ENCODE measurements at regions not wholly inside any gene's neighbourhood (a gene's known extent, or its start where the extent isn't known, plus 50 kb on each side); places are given as distances from the start of the nearest gene placed in this dataset.

GRCh38 chr7:19269301-19269700 lies 124.1 kb upstream of the FERD3L start:
- no peaks in the 10 kb centered on the region for H3K9me3 ChIP-seq (ENCODE audit: control insufficient read depth, insufficient read depth, low read length)
- H3K9me2 ChIP-seq (replicated peaks; ENCODE audit: control insufficient read depth, low read length): no peaks in the 10 kb centered on the region
- no peak overlapping the region for H3K4me2 ChIP-seq (ENCODE audit: low read length)
- H3K36me3 ChIP-seq (ENCODE audit: control insufficient read depth, low read length): no peaks in the 10 kb centered on the region
- H3K27me3 ChIP-seq (ENCODE audit: control insufficient read depth, low read length): no peaks in the 10 kb centered on the region
- H4K20me1 ChIP-seq (ENCODE audit: control insufficient read depth, insufficient read depth, low read depth, low read length): no peaks in the 10 kb centered on the region
- H3K27ac ChIP-seq (ENCODE audit: low read depth, low read length): no peak overlapping the region
- H3F3A ChIP-seq (ENCODE audit: control insufficient read depth, insufficient read depth): no peaks in the 10 kb centered on the region
- no peaks in the 10 kb centered on the region for H3K4me1 ChIP-seq (ENCODE audit: control insufficient read depth, low read length)
- no peak overlapping the region for H3K4me3 ChIP-seq (ENCODE audit: low read length)
- H3K79me2 ChIP-seq (ENCODE audit: control insufficient read depth, low read length): no peaks in the 10 kb centered on the region
- TF ChIP-seq EZH2phosphoT487 (IDR thresholded peaks at IDR 0.05; ENCODE audit: borderline replicate concordance, low read length) (no peak), CTCF (IDR thresholded peaks at IDR 0.05; ENCODE audit: low read depth, low read length, poor library complexity, severe bottlenecking) (no peak)

- Histone ChIP-seq H3K27me3 (ENCODE audit: control insufficient read depth, low read length) (no peaks in the 10 kb centered on the region), H3K4me3 (ENCODE audit: low read length) (no peak overlapping the region)
- TF ChIP-seq CTCF (IDR thresholded peaks at IDR 0.05; ENCODE audit: low read depth, low read length, poor library complexity, severe bottlenecking) (no peak), EZH2phosphoT487 (IDR thresholded peaks at IDR 0.05; ENCODE audit: borderline replicate concordance, low read length) (no peak)
Measured at GRCh38 chr7:19268737-19269136, 123.5 kb upstream of the FERD3L start.

GRCh38 chr7:19262826-19263225 lies 117.6 kb upstream of the FERD3L start:
- Histone ChIP-seq H3K9me3 (ENCODE audit: control insufficient read depth, insufficient read depth, low read length) (no peaks in the 10 kb centered on the region), H3K27me3 (ENCODE audit: control insufficient read depth, low read length) (no peaks in the 10 kb centered on the region), H3F3A (ENCODE audit: control insufficient read depth, insufficient read depth) (no peaks in the 10 kb centered on the region), H3K4me3 (ENCODE audit: low read length) (no peak overlapping the region), H3K36me3 (ENCODE audit: control insufficient read depth, low read length) (no peaks in the 10 kb centered on the region), H3K4me1 (ENCODE audit: control insufficient read depth, low read length) (no peaks in the 10 kb centered on the region), H3K4me2 (ENCODE audit: low read length) (no peak overlapping the region), H3K79me2 (ENCODE audit: control insufficient read depth, low read length) (no peaks in the 10 kb centered on the region), H4K20me1 (ENCODE audit: control insufficient read depth, insufficient read depth, low read depth, low read length) (no peaks in the 10 kb centered on the region), H3K9me2 (replicated peaks; ENCODE audit: control insufficient read depth, low read length) (no peaks in the 10 kb centered on the region), H3K27ac (ENCODE audit: low read depth, low read length) (no peak overlapping the region)
- TF ChIP-seq EZH2phosphoT487 (IDR thresholded peaks at IDR 0.05; ENCODE audit: borderline replicate concordance, low read length) (no peak), CTCF (IDR thresholded peaks at IDR 0.05; ENCODE audit: low read depth, low read length, poor library complexity, severe bottlenecking) (no peak)

More at GRCh38 chr7:19268737-19269136, 123.5 kb upstream of the FERD3L start:
- Histone ChIP-seq H3K9me3 (ENCODE audit: control insufficient read depth, insufficient read depth, low read length) (no peaks in the 10 kb centered on the region), H3K4me2 (ENCODE audit: low read length) (no peak overlapping the region), H3K27ac (ENCODE audit: low read depth, low read length) (no peak overlapping the region), H3K79me2 (ENCODE audit: control insufficient read depth, low read length) (no peaks in the 10 kb centered on the region), H3K4me1 (ENCODE audit: control insufficient read depth, low read length) (no peaks in the 10 kb centered on the region), H3K9me2 (replicated peaks; ENCODE audit: control insufficient read depth, low read length) (no peaks in the 10 kb centered on the region), H4K20me1 (ENCODE audit: control insufficient read depth, insufficient read depth, low read depth, low read length) (no peaks in the 10 kb centered on the region), H3K36me3 (ENCODE audit: control insufficient read depth, low read length) (no peaks in the 10 kb centered on the region), H3F3A (ENCODE audit: control insufficient read depth, insufficient read depth) (no peaks in the 10 kb centered on the region)

DNA sequence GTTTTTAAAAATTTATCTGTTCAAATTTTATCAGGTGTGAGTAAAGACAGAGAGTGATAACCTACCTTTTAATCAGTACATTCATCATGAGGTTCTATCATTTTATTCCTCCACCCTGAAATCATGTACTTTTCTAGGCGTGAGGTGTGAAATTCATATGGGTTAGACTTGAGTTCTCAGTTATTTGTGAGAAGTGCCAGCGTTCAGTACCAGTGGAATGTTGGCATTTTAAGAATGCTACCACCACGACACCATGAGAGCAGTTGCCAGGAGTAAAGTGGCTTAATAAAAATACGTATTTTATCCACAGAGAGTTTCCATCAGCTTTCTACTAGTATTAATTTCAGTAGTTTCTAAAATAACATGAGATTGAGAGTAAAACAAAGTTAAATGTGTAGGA lies 104.1 kb upstream of the FERD3L start:
- Histone ChIP-seq H3K9me3 (ENCODE audit: control insufficient read depth, insufficient read depth, low read length) (no peaks in the 10 kb centered on the region), H4K20me1 (ENCODE audit: control insufficient read depth, insufficient read depth, low read depth, low read length) (no peaks in the 10 kb centered on the region), H3K4me2 (ENCODE audit: low read length) (no peak overlapping the region), H3K36me3 (ENCODE audit: control insufficient read depth, low read length) (no peaks in the 10 kb centered on the region), H3K27me3 (ENCODE audit: control insufficient read depth, low read length) (no peaks in the 10 kb centered on the region), H3K9me2 (replicated peaks; ENCODE audit: control insufficient read depth, low read length) (no peaks in the 10 kb centered on the region), H3K27ac (ENCODE audit: low read depth, low read length) (no peak overlapping the region), H3F3A (ENCODE audit: control insufficient read depth, insufficient read depth) (no peaks in the 10 kb centered on the region), H3K4me3 (ENCODE audit: low read length) (no peak overlapping the region), H3K4me1 (ENCODE audit: control insufficient read depth, low read length) (no peaks in the 10 kb centered on the region), H3K79me2 (ENCODE audit: control insufficient read depth, low read length) (no peaks in the 10 kb centered on the region)
- TF ChIP-seq CTCF (IDR thresholded peaks at IDR 0.05; ENCODE audit: low read depth, low read length, poor library complexity, severe bottlenecking) (no peak), EZH2phosphoT487 (IDR thresholded peaks at IDR 0.05; ENCODE audit: borderline replicate concordance, low read length) (no peak)

Measured in DOHH2 (cell line).